ENCODE measurements at regions not wholly inside any gene's neighbourhood (a gene's known extent, or its start where the extent isn't known, plus 50 kb on each side); places are given as distances from the start of the nearest gene placed in this dataset.

DNA sequence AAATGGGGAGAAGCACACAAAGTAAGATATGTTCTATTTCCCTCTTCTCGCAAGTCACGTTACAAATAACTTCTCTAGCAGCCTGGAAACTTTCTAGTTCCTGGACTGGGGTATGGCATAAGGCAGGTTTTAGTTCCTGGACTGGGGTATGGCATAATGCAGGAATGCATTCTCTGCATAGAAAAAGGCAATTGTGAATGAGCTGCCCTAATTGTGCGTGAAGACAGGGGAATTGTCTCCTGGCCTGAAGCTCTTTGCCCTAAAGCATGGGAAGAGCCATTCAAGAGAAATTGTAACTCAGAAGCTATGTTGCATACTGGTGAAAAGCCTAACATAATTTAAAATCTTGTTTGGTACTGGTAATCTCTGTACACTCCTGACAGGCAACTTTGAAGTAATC is 54.3 kb upstream of the CBLB start:
- FAIRE-seq (no peak), DNase-seq (ENCODE audit: low spot score in 2 of 2) (no peak)

GRCh38 chr3:105927741-105928140 is 58.9 kb upstream of the CBLB start:
- DNase-seq (ENCODE audit: low spot score in 2 of 2) (no peak), FAIRE-seq (no peak)

DNA sequence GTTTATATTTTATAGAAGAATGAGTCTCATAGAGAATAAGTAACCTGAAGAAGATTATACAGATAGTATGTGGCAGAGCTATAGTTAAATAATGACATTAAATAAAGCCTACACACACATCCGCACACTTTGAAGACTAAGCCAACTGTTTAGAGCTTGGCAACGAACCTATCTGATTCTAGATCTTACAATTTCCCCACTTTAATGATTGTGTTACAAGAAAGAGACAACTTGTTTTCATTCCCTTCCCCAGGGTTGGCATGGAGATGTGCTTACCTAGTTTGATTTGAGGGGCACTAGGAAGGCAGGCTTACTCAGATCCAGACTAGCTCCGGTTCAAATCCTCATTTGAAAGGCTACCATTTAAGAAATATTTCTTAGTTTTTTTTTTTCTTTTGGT is 61.9 kb upstream of the CBLB start:
- FAIRE-seq (no peak), DNase-seq (ENCODE audit: low spot score in 2 of 2) (no peak)

DNA sequence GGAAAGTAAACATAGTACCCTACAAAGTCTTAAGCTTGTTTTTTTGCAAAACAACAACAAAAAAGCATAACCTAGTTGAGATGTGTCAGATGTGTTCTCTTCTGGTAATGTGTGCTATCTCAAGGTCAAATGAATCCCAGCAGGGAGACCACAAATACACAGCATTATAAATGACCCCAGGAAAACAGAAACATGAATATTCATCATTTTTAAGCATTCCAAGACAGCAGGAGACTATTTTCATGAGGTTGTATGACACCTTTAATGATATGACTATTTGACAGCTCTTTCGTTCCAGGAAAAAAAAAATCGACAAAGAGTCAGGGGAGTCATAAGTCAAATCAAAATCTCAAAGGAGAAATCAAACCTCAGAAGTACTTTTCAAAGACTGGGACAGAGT is 62.7 kb upstream of the CBLB start:
- DNase-seq (ENCODE audit: low spot score in 2 of 2) (no peak), FAIRE-seq (no peak)

DNA sequence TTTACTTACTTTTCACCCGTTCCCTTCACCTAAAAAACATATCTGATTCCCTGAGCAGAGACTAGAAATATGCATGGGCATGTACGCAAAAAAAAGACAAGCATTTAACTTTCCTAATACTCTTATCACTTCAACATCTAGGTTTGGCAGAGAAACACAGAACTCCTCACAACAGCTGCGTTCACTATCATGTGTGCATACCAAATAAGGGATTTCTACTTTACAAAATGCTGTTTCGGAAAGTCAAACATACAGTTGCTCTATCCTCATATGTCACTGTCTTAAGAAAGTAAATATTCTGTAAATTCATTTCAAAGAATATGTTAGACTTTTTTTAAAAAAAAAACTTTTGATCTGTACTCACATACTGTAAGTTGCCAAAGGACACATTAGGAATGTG is 65.1 kb upstream of the CBLB start:
- no peak for FAIRE-seq
- DNase-seq (ENCODE audit: low spot score in 2 of 2) = no peak

GRCh38 chr3:105938101-105938500 is 69.3 kb upstream of the CBLB start:
- no peak for DNase-seq (ENCODE audit: low spot score in 2 of 2)
- FAIRE-seq = no peak

DNA sequence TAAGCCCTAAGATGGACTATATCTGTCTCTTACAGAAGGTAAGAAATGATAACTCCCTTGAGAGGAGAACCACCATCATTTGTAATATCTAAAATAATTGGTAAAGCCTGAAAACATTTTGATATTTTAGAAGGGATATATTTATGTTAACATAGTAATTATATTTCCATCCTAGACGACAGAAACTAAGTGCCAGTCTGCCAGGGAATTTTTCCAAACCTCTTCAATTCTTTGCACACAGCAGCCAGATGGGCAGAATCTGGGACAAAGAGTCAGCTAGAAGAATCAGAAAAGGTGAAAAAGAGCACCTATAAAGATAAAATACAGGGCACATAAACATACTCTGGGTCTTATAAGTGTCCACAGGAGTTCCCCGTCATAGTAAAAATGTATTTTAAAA is 70.0 kb upstream of the CBLB start:
- DNase-seq (ENCODE audit: low spot score in 2 of 2) = no peak
- FAIRE-seq = no peak

DNA sequence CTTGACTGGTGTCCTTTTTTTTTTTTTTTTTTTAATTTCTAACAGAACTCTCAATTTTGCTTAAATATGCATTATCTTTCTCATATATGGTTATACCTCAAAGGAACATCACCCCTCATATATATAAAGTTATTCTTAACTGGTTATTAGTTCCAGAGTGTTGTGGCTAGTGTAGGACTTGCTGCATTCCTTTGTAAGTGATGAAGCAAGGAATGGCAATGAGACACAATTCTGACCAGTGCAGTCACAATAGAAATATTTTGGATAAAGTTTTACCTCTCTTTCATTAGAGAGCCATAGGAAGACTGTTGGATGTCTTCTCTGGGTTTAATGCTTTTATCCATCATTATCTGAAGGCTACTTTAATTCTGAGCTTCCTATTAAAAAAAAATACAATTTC is 75.5 kb upstream of the CBLB start:
- FAIRE-seq = no peak
- DNase-seq (ENCODE audit: low spot score in 2 of 2) = no peak

GRCh38 chr3:105944721-105945120 is 75.9 kb upstream of the CBLB start:
- no peak for FAIRE-seq
- no peak for DNase-seq (ENCODE audit: low spot score in 2 of 2)

GRCh38 chr3:105948101-105948500 is 79.3 kb upstream of the CBLB start:
- FAIRE-seq = no peak
- DNase-seq (ENCODE audit: low spot score in 2 of 2) = no peak

- no peak for DNase-seq (ENCODE audit: low spot score in 2 of 2)
Measured at GRCh38 chr3:105950881-105951600, 82.2 kb upstream of the CBLB start.

DNA sequence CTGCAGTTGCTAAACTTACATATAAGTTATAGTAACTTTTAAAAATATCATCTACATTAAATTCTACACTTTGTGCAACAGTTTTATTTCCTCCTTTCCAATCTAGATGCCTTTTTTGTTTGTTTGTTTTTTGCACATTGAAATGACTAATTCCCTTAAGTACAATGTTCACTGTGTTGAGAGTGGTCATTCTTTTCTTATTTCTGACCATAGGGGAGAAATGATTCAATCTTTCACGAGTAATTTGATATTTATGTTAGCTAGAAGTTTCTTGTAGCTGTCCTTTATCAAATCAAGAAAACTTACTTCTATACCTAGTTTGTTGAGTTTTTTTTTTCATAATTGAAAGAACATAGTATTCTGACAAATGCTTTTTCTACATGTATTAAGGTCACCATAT is 85.0 kb upstream of the CBLB start:
- FAIRE-seq = no peak
- no peak for DNase-seq (ENCODE audit: low spot score in 2 of 2)

More at GRCh38 chr3:105950881-105951600, 82.2 kb upstream of the CBLB start:
- no peak for FAIRE-seq

GRCh38 chr3:105956306-105956705 is 87.5 kb upstream of the CBLB start:
- DNase-seq (ENCODE audit: low spot score in 2 of 2) (no peak), FAIRE-seq (no peak)

- DNase-seq (ENCODE audit: low spot score in 2 of 2) = no peak
Measured at GRCh38 chr3:105957722-105958121, 88.9 kb upstream of the CBLB start.

GRCh38 chr3:105958237-105959000 is 89.6 kb upstream of the CBLB start:
- FAIRE-seq = no peak
- no peak for DNase-seq (ENCODE audit: low spot score in 2 of 2)

More at GRCh38 chr3:105957722-105958121, 88.9 kb upstream of the CBLB start:
- FAIRE-seq = no peak

DNA sequence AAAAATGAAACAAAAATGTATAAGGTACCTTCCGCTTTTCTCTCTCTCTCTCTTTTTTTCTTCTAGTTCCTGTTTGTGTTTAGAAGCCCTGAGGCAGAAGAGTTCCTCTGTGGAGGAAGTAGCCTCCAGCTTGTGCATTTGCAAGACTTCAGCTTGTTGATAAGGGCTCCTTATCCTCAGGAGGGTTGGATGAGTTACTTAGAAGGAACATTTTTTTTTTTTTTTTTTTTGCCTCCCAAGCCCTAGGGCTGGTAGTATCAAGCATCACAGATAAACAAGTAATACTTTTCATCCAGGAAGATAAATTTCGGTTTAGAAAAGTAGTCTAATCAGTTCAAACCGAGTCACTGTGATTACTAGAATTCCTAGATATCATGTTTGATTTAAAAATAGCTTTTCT is 91.0 kb upstream of the CBLB start:
- FAIRE-seq (no peak), DNase-seq (ENCODE audit: low spot score in 2 of 2) (no peak)

DNA sequence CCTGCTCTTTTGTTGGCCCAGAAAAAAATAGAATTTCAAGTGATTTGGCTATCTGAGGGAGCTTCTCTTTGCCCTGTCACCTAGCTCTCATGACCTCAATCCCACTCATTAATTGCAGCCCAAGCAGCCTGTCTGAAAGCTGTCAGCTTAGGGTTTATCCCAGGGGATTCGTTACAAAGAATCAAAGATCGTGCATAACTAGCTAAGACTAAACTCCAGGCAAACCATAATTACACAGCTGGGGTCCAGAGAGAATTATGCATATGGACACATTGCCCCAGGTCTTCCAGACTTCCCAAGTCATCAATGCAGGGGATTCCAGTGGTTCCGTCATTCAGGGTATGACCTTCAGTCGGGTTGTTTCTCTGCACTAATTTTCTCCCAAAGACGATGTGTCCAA is 91.6 kb upstream of the CBLB start:
- no peak for DNase-seq (ENCODE audit: low spot score in 2 of 2)
- no peak for FAIRE-seq

DNA sequence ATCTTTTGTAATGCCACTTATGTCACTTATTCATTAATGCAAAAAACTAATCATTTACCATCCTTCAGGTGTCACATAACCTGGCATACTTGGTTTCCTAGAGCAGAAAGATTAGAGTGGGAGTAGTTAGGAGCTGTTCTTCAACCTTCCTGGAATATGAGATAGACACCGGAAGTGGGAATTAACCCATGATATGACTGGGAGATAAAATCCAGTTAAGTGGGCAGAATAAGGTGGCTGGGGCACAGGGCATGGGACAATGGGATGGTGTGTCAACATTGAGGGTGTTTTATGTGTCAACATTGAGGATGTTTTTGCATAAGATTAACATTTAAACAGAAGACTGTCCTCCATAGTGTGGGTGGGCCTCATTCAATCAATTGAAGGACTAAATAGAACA is 94.3 kb upstream of the CBLB start:
- FAIRE-seq (no peak), DNase-seq (ENCODE audit: low spot score in 2 of 2) (no peak)

DNA sequence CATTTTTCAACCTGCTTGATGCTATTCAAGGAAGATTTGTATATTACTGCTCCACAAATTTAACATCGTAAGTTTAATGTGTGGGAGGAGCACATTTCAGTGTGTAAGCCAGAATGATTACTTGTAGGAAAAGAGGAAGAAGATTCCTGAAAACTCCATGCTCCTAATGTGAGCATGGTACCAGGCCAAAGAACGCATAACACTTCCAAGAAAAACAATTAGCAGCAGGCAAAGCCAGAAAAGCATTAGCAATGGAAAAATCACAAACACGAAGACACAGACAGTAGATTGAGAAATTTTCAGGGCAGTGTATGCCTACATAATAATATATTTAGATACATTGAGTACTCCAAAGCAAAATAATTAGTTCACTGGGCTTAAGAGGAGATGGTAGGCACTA is 96.6 kb upstream of the CBLB start:
- no peak for FAIRE-seq
- DNase-seq (ENCODE audit: low spot score in 2 of 2) = no peak

- no peak for DNase-seq (ENCODE audit: low spot score in 2 of 2)
- no peak for FAIRE-seq
Measured at GRCh38 chr3:105967117-105967516, 98.3 kb upstream of the CBLB start.

GRCh38 chr3:105970283-105970682 is 101.5 kb upstream of the CBLB start:
- FAIRE-seq (no peak), DNase-seq (ENCODE audit: low spot score in 2 of 2) (no peak)

GRCh38 chr3:105972069-105972468 is 103.3 kb upstream of the CBLB start:
- DNase-seq (ENCODE audit: low spot score in 2 of 2) (no peak), FAIRE-seq (no peak)

Measured in frontal cortex (tissue), 3 donors.